Endothelial cell of umbilical vein (primary cell): ENCODE measurements at regions not wholly inside any gene's neighbourhood (a gene's known extent, or its start where the extent isn't known, plus 50 kb on each side); places are given as distances from the start of the nearest gene placed in this dataset.
"Not testable (repeated sequence)": the region's sequence is repeated elsewhere in the genome, so short reads cannot be mapped to it uniquely, and the experiment has no call there.

ENCODE experiments used
- EZH2 ChIP-seq: IDR thresholded peaks from 2 replicates; pipeline ENCODE4 v1.6.1; 2012; ENCODE audit warnings: borderline replicate concordance, low read depth, mild to moderate bottlenecking, moderate library complexity, low read length, inconsistent platforms; ENCODE audit not compliant: severe bottlenecking
- FOS ChIP-seq: IDR thresholded peaks from 2 replicates; pipeline ENCODE4 v1.6.1; 2011; ENCODE audit warnings: mild to moderate bottlenecking, low read length, moderate library complexity, borderline replicate concordance; ENCODE audit not compliant: insufficient read depth
- JUN ChIP-seq: IDR thresholded peaks from 2 replicates; pipeline ENCODE4 v1.6.1; 2011; ENCODE audit warnings: borderline replicate concordance, low read depth; ENCODE audit not compliant: insufficient read length, insufficient read depth
- MYC ChIP-seq: IDR thresholded peaks from one replicate; pipeline ENCODE4 v1.6.1; 2011; ENCODE audit warnings: mild to moderate bottlenecking, low read depth, low read length
- POLR2A ChIP-seq: IDR thresholded peaks from 2 replicates; pipeline ENCODE4 v1.6.1; 2012; ENCODE audit warnings: low read depth, mild to moderate bottlenecking, control low read depth, low read length
- POLR2AphosphoS5 ChIP-seq: IDR thresholded peaks from 2 replicates; pipeline ENCODE4 v1.6.1; 2012; ENCODE audit warnings: low read depth, mild to moderate bottlenecking, control low read depth, low read length, moderate library complexity; ENCODE audit not compliant: insufficient read depth
- TF ChIP-seq, protein P1 (sequence below), 2 donors: IDR thresholded peaks; 1 replicate in 1 of 2; 2 replicates in 1 of 2; pipeline ENCODE4 v1.5.1; 2011; ENCODE audit warnings: low read length in 2 of 2, mild to moderate bottlenecking in 2 of 2, moderate library complexity in 2 of 2, control low read depth in 1 of 2, inconsistent platforms in 1 of 2, low read depth in 1 of 2; ENCODE audit not compliant: insufficient read depth in 1 of 2; ENCODE audit errors: extremely low read depth in 1 of 2

DNA sequence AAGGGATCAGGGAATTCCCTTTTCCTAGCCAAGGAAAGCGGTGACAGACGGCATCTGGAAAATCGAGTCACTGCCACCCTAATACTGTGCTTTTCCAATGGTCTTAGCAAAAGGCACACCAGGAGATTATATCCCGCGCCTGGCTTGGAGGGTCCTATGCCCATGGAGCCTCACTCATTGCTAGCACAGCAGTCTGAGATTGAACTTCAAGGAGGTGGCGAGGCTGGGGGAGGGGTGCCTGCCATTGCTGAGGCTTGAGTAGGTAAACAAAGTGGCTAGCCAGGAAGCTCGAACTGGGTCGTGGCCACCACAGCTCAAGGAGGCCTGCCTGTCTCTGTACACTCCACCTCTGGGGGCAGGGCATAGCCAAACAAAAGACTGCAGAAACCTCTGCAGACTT, 556.5 kb upstream of the IZUMO3 start:
- TF ChIP-seq, protein P1, sequence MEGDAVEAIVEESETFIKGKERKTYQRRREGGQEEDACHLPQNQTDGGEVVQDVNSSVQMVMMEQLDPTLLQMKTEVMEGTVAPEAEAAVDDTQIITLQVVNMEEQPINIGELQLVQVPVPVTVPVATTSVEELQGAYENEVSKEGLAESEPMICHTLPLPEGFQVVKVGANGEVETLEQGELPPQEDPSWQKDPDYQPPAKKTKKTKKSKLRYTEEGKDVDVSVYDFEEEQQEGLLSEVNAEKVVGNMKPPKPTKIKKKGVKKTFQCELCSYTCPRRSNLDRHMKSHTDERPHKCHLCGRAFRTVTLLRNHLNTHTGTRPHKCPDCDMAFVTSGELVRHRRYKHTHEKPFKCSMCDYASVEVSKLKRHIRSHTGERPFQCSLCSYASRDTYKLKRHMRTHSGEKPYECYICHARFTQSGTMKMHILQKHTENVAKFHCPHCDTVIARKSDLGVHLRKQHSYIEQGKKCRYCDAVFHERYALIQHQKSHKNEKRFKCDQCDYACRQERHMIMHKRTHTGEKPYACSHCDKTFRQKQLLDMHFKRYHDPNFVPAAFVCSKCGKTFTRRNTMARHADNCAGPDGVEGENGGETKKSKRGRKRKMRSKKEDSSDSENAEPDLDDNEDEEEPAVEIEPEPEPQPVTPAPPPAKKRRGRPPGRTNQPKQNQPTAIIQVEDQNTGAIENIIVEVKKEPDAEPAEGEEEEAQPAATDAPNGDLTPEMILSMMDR (IDR thresholded peaks at IDR 0.05; ENCODE audit: extremely low read depth in 1 of 2, insufficient read depth in 1 of 2, low read depth in 1 of 2, low read length in 2 of 2): not testable (repeated sequence)
- TF ChIP-seq POLR2A, EZH2, POLR2AphosphoS5, JUN, MYC, FOS: not testable (repeated sequence)
